Erythroblast (primary cell): ENCODE measurements at regions not wholly inside any gene's neighbourhood (a gene's known extent, or its start where the extent isn't known, plus 50 kb on each side); places are given as distances from the start of the nearest gene placed in this dataset.

ENCODE experiments used
- GATA1 ChIP-seq: IDR thresholded peaks from 2 replicates; pipeline ENCODE4 v1.6.1; 2011; ENCODE audit warnings: low read depth, mild to moderate bottlenecking, control low read depth, low read length, moderate library complexity
- POLR2A ChIP-seq: IDR thresholded peaks from 2 replicates; pipeline ENCODE4 v1.6.1; 2011; ENCODE audit warnings: mild to moderate bottlenecking, low read length

GRCh38 chr4:96703265-96703664 is 863.4 kb downstream of the PDHA2 start:
- TF ChIP-seq POLR2A (no peak), GATA1 (no peak)
